Breast epithelium (tissue), 4 donors: ENCODE measurements at regions not wholly inside any gene's neighbourhood (a gene's known extent, or its start where the extent isn't known, plus 50 kb on each side); places are given as distances from the start of the nearest gene placed in this dataset.

Source experiments
- DNase-seq, 2 donors: peaks; one replicate each; pipeline ENCODE4 v3.0.0-alpha.2; 2019; ENCODE audit warnings: low spot score in 2 of 2
- H3K27ac ChIP-seq, 2 donors: fragments of 200-600 bp; sonication (generic) in 1 of 2; one replicate each; pipeline ENCODE4 v1.5.1; 2016 to 2019; ENCODE audit warnings: mild to moderate bottlenecking in 1 of 2
- H3K27me3 ChIP-seq, 2 donors: fragments of 200-600 bp; sonication (generic) in 1 of 2; one replicate each; pipeline versions ENCODE4 v1.5.1 to v1.6.0; 2017 to 2019; ENCODE audit warnings: control low read depth in 1 of 2, mild to moderate bottlenecking in 1 of 2
- H3K36me3 ChIP-seq: fragments of 200-600 bp; one replicate; pipeline ENCODE4 v1.5.1; 2019
- H3K4me1 ChIP-seq, 2 donors: fragments of 200-600 bp; sonication (generic); one replicate each; pipeline ENCODE4 v1.5.1; 2016 to 2019; ENCODE audit warnings: control low read depth in 1 of 2
- H3K4me3 ChIP-seq, 3 donors: fragments of 200-600 bp; sonication (generic); 1 replicate in 2 of 3; 2 replicates in 1 of 3; pipeline ENCODE4 v1.5.1; 2016 to 2019; ENCODE audit warnings: mild to moderate bottlenecking in 3 of 3, moderate library complexity in 2 of 3
- H3K9me3 ChIP-seq, 2 donors: fragments of 200-600 bp; sonication (generic) in 1 of 2; one replicate each; pipeline ENCODE4 v1.5.1; 2016 to 2019; ENCODE audit warnings: control low read depth in 1 of 2
- CTCF ChIP-seq, 3 donors: fragments of 450-650 bp; IDR thresholded peaks; one replicate each; pipeline ENCODE4 v1.5.1; 2016 to 2017; ENCODE audit warnings: antibody characterized with exemption in 3 of 3, mild to moderate bottlenecking in 3 of 3, moderate library complexity in 3 of 3
- POLR2A ChIP-seq: fragments of 450-650 bp; IDR thresholded peaks from one replicate; pipeline ENCODE4 v1.6.1; 2016; ENCODE audit warnings: antibody characterized with exemption, mild to moderate bottlenecking, moderate library complexity
- POLR2AphosphoS5 ChIP-seq, 3 donors: sonication (generic); formaldehyde crosslinking; IDR thresholded peaks; one replicate each; pipeline ENCODE4 v1.6.1; 2017; ENCODE audit warnings: antibody characterized with exemption in 3 of 3
- intact Hi-C: fragments of 100-400 bp; cut with DNase I; formaldehyde crosslinking; loops from one replicate; pipeline ENCODE4 v1.15.1; 2023; ENCODE audit warnings: low total_unique reads

GRCh38 chr20:10741060-10741459 is 67.3 kb upstream of the JAG1 start:
- H3K4me3 ChIP-seq = no peak overlapping the region
- H3K36me3 ChIP-seq = no peaks in the 10 kb centered on the region
- intact Hi-C loops = no loop called here
- no peaks in the 10 kb centered on the region for H3K27me3 ChIP-seq
- DNase-seq = no peak
- H3K9me3 ChIP-seq = no peaks in the 10 kb centered on the region
- no peak overlapping the region for H3K27ac ChIP-seq
- H3K4me1 ChIP-seq = no peaks in the 10 kb centered on the region
- no peak for TF ChIP-seq POLR2AphosphoS5 (IDR thresholded peaks at IDR 0.05)
- no peak for TF ChIP-seq POLR2A
- TF ChIP-seq CTCF (IDR thresholded peaks at IDR 0.05) = no peak

GRCh38 chr20:10745790-10746189 is 72.0 kb upstream of the JAG1 start:
- no peaks in the 10 kb centered on the region for H3K27me3 ChIP-seq
- no peak overlapping the region for H3K27ac ChIP-seq
- no peak for DNase-seq
- H3K9me3 ChIP-seq = no peaks in the 10 kb centered on the region
- intact Hi-C loops = no loop called here
- no peaks in the 10 kb centered on the region for H3K36me3 ChIP-seq
- no peaks in the 10 kb centered on the region for H3K4me1 ChIP-seq
- no peak overlapping the region for H3K4me3 ChIP-seq
- TF ChIP-seq POLR2AphosphoS5 (IDR thresholded peaks at IDR 0.05) (no peak), POLR2A (no peak), CTCF (IDR thresholded peaks at IDR 0.05) (no peak)

GRCh38 chr20:10747019-10747418 is 73.2 kb upstream of the JAG1 start:
- Histone ChIP-seq H3K9me3 (no peaks in the 10 kb centered on the region), H3K4me1 (no peaks in the 10 kb centered on the region), H3K4me3 (no peak overlapping the region), H3K27me3 (no peaks in the 10 kb centered on the region), H3K36me3 (no peaks in the 10 kb centered on the region), H3K27ac (no peak overlapping the region)
- TF ChIP-seq CTCF (IDR thresholded peaks at IDR 0.05) (no peak), POLR2AphosphoS5 (IDR thresholded peaks at IDR 0.05) (no peak), POLR2A (no peak)
- intact Hi-C loops = no loop called here
- DNase-seq = no peak

GRCh38 chr20:10749084-10749483 is 75.3 kb upstream of the JAG1 start:
- intact Hi-C loops = no loop called here
- Histone ChIP-seq H3K9me3 (no peaks in the 10 kb centered on the region), H3K36me3 (no peaks in the 10 kb centered on the region), H3K27ac (no peak overlapping the region), H3K4me3 (no peak overlapping the region), H3K4me1 (no peaks in the 10 kb centered on the region), H3K27me3 (no peaks in the 10 kb centered on the region)
- TF ChIP-seq CTCF (IDR thresholded peaks at IDR 0.05) (no peak), POLR2A (no peak)
- no peak for DNase-seq

- H3K36me3 ChIP-seq = no peaks in the 10 kb centered on the region
- no peak for DNase-seq
- H3K4me1 ChIP-seq = no peaks in the 10 kb centered on the region
- no peaks in the 10 kb centered on the region for H3K27me3 ChIP-seq
- H3K4me3 ChIP-seq = no peak overlapping the region
- TF ChIP-seq POLR2AphosphoS5 (IDR thresholded peaks at IDR 0.05) (no peak), POLR2A (no peak), CTCF (IDR thresholded peaks at IDR 0.05) (no peak)
- H3K27ac ChIP-seq = no peak overlapping the region
- no peaks in the 10 kb centered on the region for H3K9me3 ChIP-seq
- intact Hi-C loops = no loop called here
Measured at GRCh38 chr20:10752206-10752605, 78.4 kb upstream of the JAG1 start.
